K562 (cell line): ENCODE measurements at regions not wholly inside any gene's neighbourhood (a gene's known extent, or its start where the extent isn't known, plus 50 kb on each side); places are given as distances from the start of the nearest gene placed in this dataset.

Experiments used
- CEBPB ChIP-seq: fragments of 450-650 bp; IDR thresholded peaks from 2 replicates; pipeline ENCODE4 v1.6.1; 2016; ENCODE audit warnings: missing genetic modification characterization, missing compliant biosample characterization
- HNRNPLL ChIP-seq: fragments of 200-400 bp; formaldehyde crosslinking; IDR thresholded peaks from 2 replicates; pipeline ENCODE4 v1.6.1; 2017; ENCODE audit warnings: low read length, low read depth, mild to moderate bottlenecking; ENCODE audit not compliant: poor library complexity, severe bottlenecking
- MEIS2 ChIP-seq: fragments of 450-650 bp; IDR thresholded peaks from 2 replicates; pipeline ENCODE4 v1.6.1; 2014; ENCODE audit warnings: mild to moderate bottlenecking; ENCODE audit not compliant: partially characterized antibody
- PRMT5 ChIP-seq: sonication (generic); formaldehyde crosslinking; IDR thresholded peaks from 2 replicates; pipeline ENCODE4 v1.5.0; 2020; ENCODE audit warnings: missing genetic modification reagents
- RCOR1 ChIP-seq, 2 experiments: IDR thresholded peaks; 2 replicates each; pipeline ENCODE4 v1.6.1; 2012; ENCODE audit warnings: low read depth in 2 of 2, low read length in 2 of 2, borderline replicate concordance in 1 of 2, improper control_type of control experiment in 1 of 2
- TAF7 ChIP-seq: fragments of 450-650 bp; IDR thresholded peaks from 2 replicates; pipeline ENCODE4 v1.6.1; 2016; ENCODE audit warnings: missing genetic modification characterization, missing compliant biosample characterization
- ZNF717 ChIP-seq: fragments of 250-450 bp; sonication (Bioruptor Pico); IDR thresholded peaks from 2 replicates; pipeline ENCODE4 v1.5.0; 2021
- TF ChIP-seq, protein P1 (sequence below): fragments of 200-800 bp; sonication (Bioruptor generic); IDR thresholded peaks from 2 replicates; pipeline ENCODE4 v1.6.1; 2017; ENCODE audit warnings: missing genetic modification characterization, missing compliant biosample characterization
- TF ChIP-seq, protein P2 (sequence below): fragments of 250-450 bp; sonication (Bioruptor Pico); IDR thresholded peaks from 2 replicates; pipeline ENCODE4 v1.4.0; 2020; ENCODE audit warnings: mild to moderate bottlenecking, moderate library complexity
- TF ChIP-seq, protein P3 (sequence below): fragments of 250-450 bp; sonication (Bioruptor Pico); IDR thresholded peaks from 2 replicates; pipeline ENCODE4 v1.5.0; 2021; ENCODE audit warnings: mild to moderate bottlenecking, borderline replicate concordance
- TF ChIP-seq, protein P4 (sequence below): fragments of 450-650 bp; conservative IDR thresholded peaks from 2 replicates; pipeline ENCODE4 v1.6.1; 2016; ENCODE audit warnings: missing genetic modification characterization, low read depth, mild to moderate bottlenecking, control low read depth, missing compliant biosample characterization
- TF ChIP-seq, protein P5 (sequence below): fragments of 450-650 bp; formaldehyde crosslinking; IDR thresholded peaks from 2 replicates; pipeline ENCODE4 v1.4.0; 2020; ENCODE audit warnings: mild to moderate bottlenecking, moderate library complexity

DNA sequence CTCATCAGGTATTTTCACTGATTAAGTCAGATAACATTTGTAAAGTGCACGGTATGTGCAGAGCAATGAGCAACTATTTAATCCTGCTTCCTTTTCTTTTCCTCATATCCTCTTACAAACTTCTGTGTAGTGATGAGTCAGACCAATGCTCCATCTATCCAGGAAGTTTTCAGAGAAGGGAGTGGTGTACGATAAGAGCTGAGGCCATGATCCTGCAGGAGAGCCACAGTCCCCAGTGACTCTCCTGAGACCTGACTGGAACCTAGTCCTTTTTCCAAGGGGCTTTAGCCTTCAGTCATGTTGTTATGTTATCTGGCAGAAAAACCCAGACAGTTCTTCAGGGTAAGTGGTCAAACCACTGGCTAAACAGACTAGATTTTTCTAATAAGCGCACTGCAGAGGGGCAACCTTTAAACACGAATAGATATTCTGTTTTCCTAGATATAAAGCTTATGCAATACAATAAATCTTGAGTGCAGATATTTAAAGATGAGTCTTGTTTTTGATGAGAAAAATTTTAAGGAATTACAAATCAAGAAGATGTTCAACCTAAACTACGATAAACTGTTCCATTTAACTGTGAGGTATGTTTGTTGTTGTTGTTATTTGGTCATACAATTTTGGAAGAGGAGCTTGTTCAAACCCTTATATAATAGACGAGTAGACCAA lies 110.5 kb upstream of the RAP2B start (continued):
- TF ChIP-seq, protein P1, sequence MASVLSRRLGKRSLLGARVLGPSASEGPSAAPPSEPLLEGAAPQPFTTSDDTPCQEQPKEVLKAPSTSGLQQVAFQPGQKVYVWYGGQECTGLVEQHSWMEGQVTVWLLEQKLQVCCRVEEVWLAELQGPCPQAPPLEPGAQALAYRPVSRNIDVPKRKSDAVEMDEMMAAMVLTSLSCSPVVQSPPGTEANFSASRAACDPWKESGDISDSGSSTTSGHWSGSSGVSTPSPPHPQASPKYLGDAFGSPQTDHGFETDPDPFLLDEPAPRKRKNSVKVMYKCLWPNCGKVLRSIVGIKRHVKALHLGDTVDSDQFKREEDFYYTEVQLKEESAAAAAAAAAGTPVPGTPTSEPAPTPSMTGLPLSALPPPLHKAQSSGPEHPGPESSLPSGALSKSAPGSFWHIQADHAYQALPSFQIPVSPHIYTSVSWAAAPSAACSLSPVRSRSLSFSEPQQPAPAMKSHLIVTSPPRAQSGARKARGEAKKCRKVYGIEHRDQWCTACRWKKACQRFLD, result peak; percentile 76; the same call in 1 of the 2 replicates
- no peak for TF ChIP-seq HNRNPLL
- peak; percentile 51 for TF ChIP-seq CEBPB
- TF ChIP-seq, protein P2, sequence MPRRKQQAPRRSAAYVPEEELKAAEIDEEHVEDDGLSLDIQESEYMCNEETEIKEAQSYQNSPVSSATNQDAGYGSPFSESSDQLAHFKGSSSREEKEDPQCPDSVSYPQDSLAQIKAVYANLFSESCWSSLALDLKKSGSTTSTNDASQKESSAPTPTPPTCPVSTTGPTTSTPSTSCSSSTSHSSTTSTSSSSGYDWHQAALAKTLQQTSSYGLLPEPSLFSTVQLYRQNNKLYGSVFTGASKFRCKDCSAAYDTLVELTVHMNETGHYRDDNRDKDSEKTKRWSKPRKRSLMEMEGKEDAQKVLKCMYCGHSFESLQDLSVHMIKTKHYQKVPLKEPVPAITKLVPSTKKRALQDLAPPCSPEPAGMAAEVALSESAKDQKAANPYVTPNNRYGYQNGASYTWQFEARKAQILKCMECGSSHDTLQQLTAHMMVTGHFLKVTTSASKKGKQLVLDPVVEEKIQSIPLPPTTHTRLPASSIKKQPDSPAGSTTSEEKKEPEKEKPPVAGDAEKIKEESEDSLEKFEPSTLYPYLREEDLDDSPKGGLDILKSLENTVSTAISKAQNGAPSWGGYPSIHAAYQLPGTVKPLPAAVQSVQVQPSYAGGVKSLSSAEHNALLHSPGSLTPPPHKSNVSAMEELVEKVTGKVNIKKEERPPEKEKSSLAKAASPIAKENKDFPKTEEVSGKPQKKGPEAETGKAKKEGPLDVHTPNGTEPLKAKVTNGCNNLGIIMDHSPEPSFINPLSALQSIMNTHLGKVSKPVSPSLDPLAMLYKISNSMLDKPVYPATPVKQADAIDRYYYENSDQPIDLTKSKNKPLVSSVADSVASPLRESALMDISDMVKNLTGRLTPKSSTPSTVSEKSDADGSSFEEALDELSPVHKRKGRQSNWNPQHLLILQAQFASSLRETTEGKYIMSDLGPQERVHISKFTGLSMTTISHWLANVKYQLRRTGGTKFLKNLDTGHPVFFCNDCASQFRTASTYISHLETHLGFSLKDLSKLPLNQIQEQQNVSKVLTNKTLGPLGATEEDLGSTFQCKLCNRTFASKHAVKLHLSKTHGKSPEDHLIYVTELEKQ (CRISPR knock-in tag), result no peak
- peak; percentile 7 for TF ChIP-seq MEIS2
- no peak for TF ChIP-seq PRMT5 (CRISPR knock-in tag)
- TF ChIP-seq, protein P3, sequence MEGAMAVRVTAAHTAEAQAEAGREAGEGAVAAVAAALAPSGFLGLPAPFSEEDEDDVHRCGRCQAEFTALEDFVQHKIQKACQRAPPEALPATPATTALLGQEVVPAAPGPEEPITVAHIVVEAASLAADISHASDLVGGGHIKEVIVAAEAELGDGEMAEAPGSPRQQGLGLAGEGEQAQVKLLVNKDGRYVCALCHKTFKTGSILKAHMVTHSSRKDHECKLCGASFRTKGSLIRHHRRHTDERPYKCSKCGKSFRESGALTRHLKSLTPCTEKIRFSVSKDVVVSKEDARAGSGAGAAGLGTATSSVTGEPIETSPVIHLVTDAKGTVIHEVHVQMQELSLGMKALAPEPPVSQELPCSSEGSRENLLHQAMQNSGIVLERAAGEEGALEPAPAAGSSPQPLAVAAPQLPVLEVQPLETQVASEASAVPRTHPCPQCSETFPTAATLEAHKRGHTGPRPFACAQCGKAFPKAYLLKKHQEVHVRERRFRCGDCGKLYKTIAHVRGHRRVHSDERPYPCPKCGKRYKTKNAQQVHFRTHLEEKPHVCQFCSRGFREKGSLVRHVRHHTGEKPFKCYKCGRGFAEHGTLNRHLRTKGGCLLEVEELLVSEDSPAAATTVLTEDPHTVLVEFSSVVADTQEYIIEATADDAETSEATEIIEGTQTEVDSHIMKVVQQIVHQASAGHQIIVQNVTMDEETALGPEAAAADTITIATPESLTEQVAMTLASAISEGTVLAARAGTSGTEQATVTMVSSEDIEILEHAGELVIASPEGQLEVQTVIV (CRISPR knock-in tag), result no peak
- no peak for TF ChIP-seq TAF7 (tag)
- no peak for TF ChIP-seq ZNF717 (CRISPR knock-in tag)
- TF ChIP-seq, protein P4, sequence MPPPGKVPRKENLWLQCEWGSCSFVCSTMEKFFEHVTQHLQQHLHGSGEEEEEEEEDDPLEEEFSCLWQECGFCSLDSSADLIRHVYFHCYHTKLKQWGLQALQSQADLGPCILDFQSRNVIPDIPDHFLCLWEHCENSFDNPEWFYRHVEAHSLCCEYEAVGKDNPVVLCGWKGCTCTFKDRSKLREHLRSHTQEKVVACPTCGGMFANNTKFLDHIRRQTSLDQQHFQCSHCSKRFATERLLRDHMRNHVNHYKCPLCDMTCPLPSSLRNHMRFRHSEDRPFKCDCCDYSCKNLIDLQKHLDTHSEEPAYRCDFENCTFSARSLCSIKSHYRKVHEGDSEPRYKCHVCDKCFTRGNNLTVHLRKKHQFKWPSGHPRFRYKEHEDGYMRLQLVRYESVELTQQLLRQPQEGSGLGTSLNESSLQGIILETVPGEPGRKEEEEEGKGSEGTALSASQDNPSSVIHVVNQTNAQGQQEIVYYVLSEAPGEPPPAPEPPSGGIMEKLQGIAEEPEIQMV, result 0 out of 2 replicates have a peak, but pooled peaks have one; percentile 7
- peak in 1 of 2 experiments; percentile 84; a peak in 2 of 4 replicates for TF ChIP-seq RCOR1 (IDR thresholded peaks at IDR 0.05; ENCODE audit: borderline replicate concordance in 1 of 2, low read depth in 2 of 2, low read length in 2 of 2)
- TF ChIP-seq, protein P5, sequence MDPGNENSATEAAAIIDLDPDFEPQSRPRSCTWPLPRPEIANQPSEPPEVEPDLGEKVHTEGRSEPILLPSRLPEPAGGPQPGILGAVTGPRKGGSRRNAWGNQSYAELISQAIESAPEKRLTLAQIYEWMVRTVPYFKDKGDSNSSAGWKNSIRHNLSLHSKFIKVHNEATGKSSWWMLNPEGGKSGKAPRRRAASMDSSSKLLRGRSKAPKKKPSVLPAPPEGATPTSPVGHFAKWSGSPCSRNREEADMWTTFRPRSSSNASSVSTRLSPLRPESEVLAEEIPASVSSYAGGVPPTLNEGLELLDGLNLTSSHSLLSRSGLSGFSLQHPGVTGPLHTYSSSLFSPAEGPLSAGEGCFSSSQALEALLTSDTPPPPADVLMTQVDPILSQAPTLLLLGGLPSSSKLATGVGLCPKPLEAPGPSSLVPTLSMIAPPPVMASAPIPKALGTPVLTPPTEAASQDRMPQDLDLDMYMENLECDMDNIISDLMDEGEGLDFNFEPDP (CRISPR knock-in tag), result no peak
